Fibroblast of skin of right biceps (primary cell): ENCODE measurements at regions not wholly inside any gene's neighbourhood (a gene's known extent, or its start where the extent isn't known, plus 50 kb on each side); places are given as distances from the start of the nearest gene placed in this dataset.

ENCODE experiments used
- DNase-seq: peaks from one replicate; pipeline ENCODE4 v3.0.0-alpha.2; 2013

- DNase-seq = peak; percentile 98
Observed at GRCh38 chr9:86721843-86722705, 225.2 kb downstream of the GAS1 start.

DNA sequence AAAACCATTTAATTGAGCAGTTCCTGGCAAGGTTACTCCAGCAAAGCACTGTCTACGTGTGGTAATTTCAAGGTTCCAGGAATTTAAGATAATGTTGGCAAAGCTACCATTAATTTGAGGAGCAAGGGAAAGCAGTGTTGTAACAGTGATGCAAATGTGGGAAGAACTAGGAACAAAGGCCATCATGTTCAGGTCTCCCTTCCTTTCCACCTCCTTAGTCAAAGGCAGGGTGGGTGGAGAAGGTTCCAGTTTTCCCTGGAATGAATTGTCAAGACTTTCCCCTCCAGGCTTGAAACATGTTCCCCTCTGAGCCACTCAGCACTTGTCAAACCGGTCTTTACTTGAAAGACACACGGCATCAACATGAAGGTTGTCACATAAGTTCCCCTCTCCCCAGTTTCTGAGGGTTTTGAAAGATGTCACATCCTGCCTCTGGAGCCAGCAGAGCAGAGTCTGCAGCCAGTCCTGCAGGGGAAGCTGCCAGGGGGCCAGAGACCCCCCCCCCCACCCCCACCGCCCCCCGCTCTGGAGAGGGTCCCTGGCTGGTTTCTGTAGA is 226.0 kb downstream of the GAS1 start:
- peak; percentile 60 for DNase-seq

DNA sequence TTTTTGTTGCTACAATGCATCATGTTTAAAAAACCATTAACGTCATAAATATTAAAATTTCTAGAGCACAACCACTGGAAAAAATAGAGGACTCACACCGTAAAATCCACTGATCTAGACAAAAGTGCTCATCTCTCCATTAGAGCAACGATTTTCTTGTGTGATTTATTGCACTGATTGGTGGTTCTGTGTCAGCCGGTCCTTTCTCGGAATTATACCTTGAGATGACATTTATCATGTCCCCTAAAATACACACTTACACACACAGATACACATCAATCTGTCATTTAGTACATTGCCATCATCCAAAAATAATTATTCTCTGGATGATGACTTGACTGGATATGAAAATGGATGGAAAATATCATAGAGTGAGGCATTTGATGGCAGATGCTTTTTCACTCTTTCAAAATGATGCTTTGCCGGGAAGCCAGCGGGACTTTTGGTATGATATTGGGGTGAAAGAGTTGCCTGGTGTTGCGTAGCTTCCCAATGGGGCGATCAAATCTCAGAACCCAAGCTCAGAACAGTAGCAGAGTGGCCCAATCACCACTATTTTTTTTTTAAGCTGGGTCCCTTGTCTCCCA is 226.6 kb downstream of the GAS1 start:
- DNase-seq = no peak

DNA sequence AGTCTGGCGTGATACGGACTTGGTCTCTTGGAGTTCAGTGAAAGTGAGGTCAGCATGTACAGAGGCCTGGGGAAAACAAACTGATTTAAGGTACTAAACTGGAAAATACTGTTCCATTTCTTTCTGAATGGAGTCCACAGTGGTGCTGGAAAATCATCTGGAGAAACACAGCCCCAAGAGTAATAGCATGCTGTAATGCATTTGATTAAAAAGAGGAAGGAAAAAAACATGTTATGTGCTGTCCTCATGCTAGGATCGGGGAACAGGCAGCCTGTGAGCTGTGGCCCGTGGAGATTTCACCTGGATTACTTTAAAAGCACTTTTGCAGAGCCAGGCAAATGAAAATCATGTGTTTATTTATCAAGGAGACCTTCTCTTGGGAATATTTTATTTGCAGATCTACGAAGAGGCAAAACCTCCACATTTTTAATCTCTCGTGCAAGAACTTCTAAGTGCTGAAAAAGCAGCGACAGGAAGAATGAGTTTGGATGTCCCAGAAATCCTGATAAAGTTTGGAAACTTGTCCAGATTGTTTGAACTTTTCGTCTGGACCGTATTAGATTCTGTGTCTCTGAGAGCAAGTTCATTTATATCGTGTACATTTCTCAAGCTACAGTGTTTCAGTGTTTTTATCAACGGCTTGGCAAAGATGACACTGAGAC is 228.8 kb downstream of the GAS1 start:
- DNase-seq = no peak

DNA sequence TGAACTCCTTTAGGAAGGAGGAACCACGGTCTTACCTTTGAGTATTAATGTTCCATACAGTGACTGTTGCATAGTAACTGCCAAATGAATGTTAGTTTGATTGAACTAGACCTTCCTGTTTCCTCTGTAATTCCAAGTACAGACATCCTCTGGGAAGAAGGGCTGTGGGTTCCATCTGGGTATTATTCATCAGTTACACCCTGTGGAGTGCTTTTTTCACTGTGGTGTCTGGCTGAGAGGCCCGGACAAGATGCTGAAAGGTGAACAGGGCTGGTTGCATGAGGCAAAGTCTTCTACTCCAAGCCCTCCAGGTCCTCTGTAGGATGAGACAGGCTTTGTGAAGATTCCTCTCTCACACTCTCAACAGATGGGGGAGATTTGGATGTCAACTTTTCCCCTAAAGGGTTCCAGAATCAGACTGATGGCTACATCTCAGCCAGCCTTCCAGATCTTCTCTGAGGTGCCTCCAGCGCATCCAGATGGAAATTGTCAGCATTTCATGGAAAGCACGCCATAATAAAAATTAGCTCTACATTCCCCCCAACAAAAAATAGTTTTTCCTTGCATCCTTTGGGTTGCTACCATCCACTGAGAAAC is 230.9 kb downstream of the GAS1 start:
- DNase-seq = peak; percentile 48

GRCh38 chr9:86714999-86715398 is 232.3 kb downstream of the GAS1 start:
- DNase-seq = peak; percentile 85

DNA sequence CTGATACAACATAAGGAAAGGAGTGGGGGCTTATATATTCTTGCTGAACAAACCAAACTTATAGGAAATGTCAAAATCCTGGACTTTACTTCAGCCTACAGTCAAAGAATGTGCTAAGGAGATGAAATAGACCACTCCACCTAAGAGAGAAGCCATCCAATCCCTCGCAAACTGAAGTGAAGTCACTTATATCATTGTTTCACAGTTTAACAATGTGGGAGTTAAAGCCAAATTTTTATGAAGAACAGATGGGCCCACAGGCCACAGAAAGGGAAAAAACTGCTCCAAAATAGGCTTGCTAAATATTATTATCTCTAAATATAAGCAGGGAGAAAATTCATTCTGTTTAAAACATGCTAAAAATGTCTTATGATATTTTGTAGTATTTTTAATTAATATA is 233.3 kb downstream of the GAS1 start:
- DNase-seq = peak; percentile 84

DNA sequence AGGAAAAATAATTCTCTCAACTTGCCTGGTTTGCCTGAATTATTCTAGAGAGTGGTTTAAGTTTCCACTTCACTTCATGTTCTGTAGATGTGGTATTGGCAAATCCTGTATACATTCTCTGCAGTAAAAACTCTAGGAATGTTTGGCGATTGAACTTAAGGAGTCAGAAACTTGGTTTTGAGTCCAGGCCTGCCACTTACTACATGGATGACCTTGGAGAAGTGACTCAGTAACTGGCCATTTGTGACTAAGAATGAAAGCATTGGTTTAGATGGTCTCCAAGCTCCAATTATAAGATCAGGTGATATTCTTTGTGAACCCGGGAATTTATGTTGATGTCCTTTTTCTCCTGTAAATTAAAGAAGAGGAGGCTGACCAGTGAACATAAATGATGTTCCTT is 233.8 kb downstream of the GAS1 start:
- DNase-seq = peak; percentile 89

- DNase-seq = no peak
Observed at GRCh38 chr9:86708918-86709835, 238.1 kb downstream of the GAS1 start.

DNA sequence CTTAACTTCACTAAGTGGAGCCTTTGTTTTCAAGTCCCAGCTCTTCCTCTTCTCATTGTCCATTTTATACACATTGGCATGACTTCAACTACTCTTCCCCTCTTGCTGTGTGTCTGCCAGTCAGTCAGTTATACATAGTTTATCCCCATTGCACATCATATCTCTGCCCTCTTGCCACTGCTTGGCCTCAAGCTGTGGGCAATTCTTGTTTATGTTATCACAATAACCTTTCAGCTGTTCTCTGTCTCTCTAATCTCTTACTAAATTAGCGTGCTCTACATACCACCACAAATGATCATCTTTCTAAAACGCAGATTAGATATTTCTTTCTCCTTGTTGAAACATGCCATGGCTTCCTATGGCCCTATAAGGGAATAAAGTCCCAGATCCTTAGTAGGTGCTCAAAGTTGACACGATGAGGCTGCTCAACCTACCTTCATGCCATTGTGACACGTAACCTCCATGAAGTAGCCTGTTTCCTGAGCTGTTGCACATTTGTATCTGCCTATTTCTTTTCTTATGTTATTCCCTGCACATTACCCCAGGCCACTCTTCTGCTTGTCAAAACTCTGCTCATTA is 239.3 kb downstream of the GAS1 start:
- no peak for DNase-seq

DNA sequence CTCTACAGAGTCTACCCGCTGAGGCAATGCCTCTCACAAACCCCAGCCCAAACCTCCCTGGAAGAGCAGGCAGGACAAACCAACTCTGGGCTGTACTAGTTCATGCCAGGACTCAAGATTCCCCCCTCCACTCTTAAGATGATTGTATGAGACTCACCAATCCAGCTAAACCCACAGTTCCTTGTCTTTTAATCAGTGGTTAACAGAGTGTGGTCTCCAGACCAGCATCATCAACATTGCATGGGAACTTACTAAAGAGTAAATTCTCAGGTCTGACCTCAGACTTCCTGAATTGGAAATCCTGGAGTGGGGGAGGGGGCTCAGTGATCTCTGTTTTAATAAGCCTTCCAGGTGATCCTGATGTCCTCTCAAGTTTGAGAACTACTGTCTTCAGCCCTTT is 240.9 kb downstream of the GAS1 start:
- peak; percentile 82 for DNase-seq

GRCh38 chr9:86705490-86705889 is 241.8 kb downstream of the GAS1 start:
- peak; percentile 82 for DNase-seq

GRCh38 chr9:86703346-86703745 is 244.0 kb downstream of the GAS1 start:
- peak; percentile 70 for DNase-seq

GRCh38 chr9:86700629-86701028 is 246.7 kb downstream of the GAS1 start:
- peak; percentile 69 for DNase-seq

- DNase-seq = no peak
Observed at GRCh38 chr9:86697999-86698398, 249.3 kb downstream of the GAS1 start.

GRCh38 chr9:86697213-86697612 is 250.1 kb downstream of the GAS1 start:
- DNase-seq = no peak

- peak; percentile 61 for DNase-seq
Observed at GRCh38 chr9:86695910-86696424, 251.3 kb downstream of the GAS1 start.

DNA sequence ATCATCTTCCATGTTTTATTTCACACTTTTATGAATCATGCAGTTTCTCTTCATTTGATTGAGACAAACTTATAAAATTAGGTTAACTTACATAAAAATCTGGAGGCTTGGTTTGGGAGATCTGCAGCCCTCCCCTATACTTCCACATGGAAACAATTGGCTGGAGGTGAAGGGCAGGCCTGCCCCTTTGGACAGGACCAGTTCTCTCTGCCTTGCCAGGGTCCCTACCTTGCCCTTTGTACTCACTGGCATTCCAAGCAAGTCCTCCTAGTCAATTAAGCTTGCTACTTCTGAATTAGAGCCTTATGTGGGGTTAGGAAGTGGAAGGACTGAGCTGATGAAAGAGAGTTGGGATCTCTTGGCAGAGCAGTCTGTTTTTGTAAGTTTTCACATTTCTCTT is 257.3 kb downstream of the GAS1 start:
- no peak for DNase-seq

DNA sequence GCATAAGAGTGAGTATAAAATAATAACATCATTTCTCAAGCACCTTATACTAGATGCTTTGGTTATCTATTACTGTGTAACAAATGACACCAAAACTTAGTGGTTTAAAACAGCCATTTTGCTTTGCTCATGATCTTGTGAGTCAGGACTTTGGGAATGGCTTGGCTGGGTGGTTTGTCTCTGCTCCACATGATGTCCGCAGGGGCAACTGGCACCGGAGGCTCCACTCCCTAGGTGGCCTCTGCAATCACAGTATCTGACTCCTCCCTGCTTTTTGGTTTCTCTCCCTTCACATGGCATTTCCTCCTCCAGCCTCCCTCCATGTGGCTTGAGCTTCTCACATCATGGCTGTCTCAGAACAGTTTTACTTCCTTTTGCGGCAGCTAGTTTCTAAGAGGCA is 259.5 kb downstream of the GAS1 start:
- DNase-seq = no peak

DNA sequence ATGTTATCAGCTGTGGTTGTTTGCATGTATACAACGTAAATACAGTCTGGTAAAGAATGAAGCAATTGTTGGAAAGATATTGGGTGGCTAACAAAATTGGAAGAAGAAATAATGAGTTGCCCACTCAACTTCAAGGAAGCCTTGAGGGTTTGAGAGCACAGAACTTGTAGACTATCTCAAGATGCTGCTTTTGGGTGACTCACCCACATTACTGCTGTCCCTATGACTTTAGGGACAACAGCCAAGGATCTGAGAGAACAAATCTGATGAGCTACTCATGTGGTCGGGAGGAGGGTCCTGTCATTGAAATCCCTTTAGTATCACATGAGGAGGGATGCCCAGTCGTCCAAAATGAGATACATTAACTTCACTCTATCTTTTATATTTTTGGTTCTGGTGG is 261.8 kb downstream of the GAS1 start:
- DNase-seq = no peak

GRCh38 chr9:86684148-86684547 is 263.2 kb downstream of the GAS1 start:
- DNase-seq = no peak

DNA sequence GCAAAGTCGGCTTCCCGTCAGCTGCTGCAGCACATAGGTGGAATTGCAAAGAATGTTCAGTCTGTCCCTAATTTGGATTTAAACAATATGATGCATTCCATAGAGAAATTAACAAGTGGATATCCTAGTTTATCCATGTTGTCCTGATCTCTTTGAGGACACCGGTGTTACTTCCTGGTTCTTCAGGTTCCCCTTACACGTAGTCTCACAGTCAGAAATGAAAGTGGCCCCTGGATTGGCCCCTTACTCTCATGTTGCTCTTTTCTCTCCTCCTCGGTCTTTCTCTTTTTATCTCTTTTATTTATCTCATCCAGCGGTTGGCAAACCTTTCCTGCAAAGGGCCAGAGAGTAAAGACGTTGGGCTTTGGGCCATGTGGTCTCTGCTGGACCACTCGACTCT is 265.1 kb downstream of the GAS1 start:
- DNase-seq = no peak
